Adrenal gland (tissue), 9 donors: ENCODE measurements at regions not wholly inside any gene's neighbourhood (a gene's known extent, or its start where the extent isn't known, plus 50 kb on each side); places are given as distances from the start of the nearest gene placed in this dataset.

ENCODE experiments used
- DNase-seq, 7 donors: peaks; one replicate each; pipeline ENCODE4 v3.0.0-alpha.2; 2019 to 2020
- H3K27ac ChIP-seq, 5 donors: fragments of 200-600 bp; sonication (generic) in 4 of 5; 1 replicate in 3 of 5; 2 replicates in 2 of 5; pipeline versions ENCODE4 v1.5.1 to v1.8.0; 2016 to 2020; ENCODE audit warnings: mild to moderate bottlenecking in 1 of 5
- H3K27me3 ChIP-seq: fragments of 200-600 bp; 2 replicates; pipeline ENCODE4 v1.8.0; 2021
- H3K36me3 ChIP-seq, 2 donors: fragments of 200-600 bp; replicated peaks in 1 of 2; 1 replicate in 1 of 2; 2 replicates in 1 of 2; pipeline versions ENCODE4 v1.5.1 to v1.8.0; 2018 to 2022
- H3K4me1 ChIP-seq, 2 donors: fragments of 200-600 bp; replicated peaks in 1 of 2; 1 replicate in 1 of 2; 2 replicates in 1 of 2; pipeline versions ENCODE4 v1.5.1 to v1.8.0; 2018 to 2021
- H3K4me3 ChIP-seq, 4 donors: fragments of 200-600 bp; sonication (generic) in 3 of 4; one replicate each; pipeline ENCODE4 v1.5.1; 2016 to 2018
- H3K9me3 ChIP-seq, 3 donors: fragments of 200-600 bp; sonication (generic) in 1 of 3; replicated peaks in 1 of 3; 1 replicate in 2 of 3; 2 replicates in 1 of 3; pipeline versions ENCODE4 v1.5.1 to v1.8.0; 2016 to 2021
- CTCF ChIP-seq, 6 experiments: fragments of 450-650 bp in 4 of 6; fragments of 200-600 bp in 2 of 6; sonication (generic) in 1 of 6; IDR thresholded peaks; 1 replicate in 5 of 6; 2 replicates in 1 of 6; pipeline versions ENCODE4 v1.5.1 to v1.8.0; 2016 to 2021; ENCODE audit warnings: antibody characterized with exemption in 6 of 6, mild to moderate bottlenecking in 2 of 6, moderate library complexity in 1 of 6
- POLR2A ChIP-seq, 2 donors: fragments of 450-650 bp; IDR thresholded peaks; one replicate each; pipeline ENCODE4 v1.6.1; 2017; ENCODE audit warnings: antibody characterized with exemption in 2 of 2, mild to moderate bottlenecking in 2 of 2, moderate library complexity in 1 of 2
- WGBS, 4 donors: extraction: QIAGEN DNeasy Blood & Tissue Kit in 2 of 4; methylation state at CpG; one replicate each; pipeline versions ENCODE4 v1.1.5 to v1.1.7; 2013 to 2017; 5-methylcytosine and 5-hydroxymethylcytosine counted together
- intact Hi-C, 2 donors: fragments of 100-400 bp; cut with DNase I; formaldehyde crosslinking; loops; one replicate each; pipeline versions ENCODE4 v1.14.1 to v1.15.0; 2022 to 2023
- donor health status: healthy with polysubstance abuse.
- donor health status: Bipolar disorder and iron deficiency.
- donor health status: DM: yes; HTN: yes; CAD: no.
- donor health status: DM: no; HTN: no; CAD: no.
- donor health status: DM: no; HTN: no; CAD: no.

- Histone ChIP-seq H3K4me1 (no peaks in the 10 kb centered on the region), H3K27me3 (no peaks in the 10 kb centered on the region), H3K27ac (no peak overlapping the region), H3K4me3 (no peak overlapping the region), H3K9me3 (no peaks in the 10 kb centered on the region), H3K36me3 (no peaks in the 10 kb centered on the region)
- intact Hi-C loops, result no loop called here
- DNase-seq, result peak in 1 of 7 donors; percentile 3
- WGBS, 4 donors, result 32 to 59% (median 34%) methylated on average over 2 of the region's 2 CpGs
- peak in 4 of 6 experiments; percentile 12 to 32 (median 18) for TF ChIP-seq CTCF (IDR thresholded peaks at IDR 0.05)
- no peak for TF ChIP-seq POLR2A (IDR thresholded peaks at IDR 0.05)
Measured at GRCh38 chr9:115694014-115694413, 459.6 kb upstream of the PAPPA start.

GRCh38 chr9:115694991-115695390, 458.6 kb upstream of the PAPPA start:
- no peak overlapping the region for H3K27ac ChIP-seq
- no peak overlapping the region for H3K4me3 ChIP-seq
- H3K36me3 ChIP-seq, result no peaks in the 10 kb centered on the region
- intact Hi-C loops, result no loop called here
- no peaks in the 10 kb centered on the region for H3K4me1 ChIP-seq
- no peaks in the 10 kb centered on the region for H3K9me3 ChIP-seq
- no peak for DNase-seq
- TF ChIP-seq POLR2A (IDR thresholded peaks at IDR 0.05), result no peak
- no peak for TF ChIP-seq CTCF (IDR thresholded peaks at IDR 0.05)
- H3K27me3 ChIP-seq, result no peaks in the 10 kb centered on the region

- Histone ChIP-seq H3K9me3 (no peaks in the 10 kb centered on the region), H3K4me1 (no peaks in the 10 kb centered on the region), H3K4me3 (no peak overlapping the region), H3K27me3 (no peaks in the 10 kb centered on the region), H3K27ac (no peak overlapping the region), H3K36me3 (no peaks in the 10 kb centered on the region)
- intact Hi-C loops, result no loop called here
- DNase-seq, result no peak
- WGBS, 4 donors, result 73 to 83% (median 80%) methylated on average over 2 of the region's 2 CpGs
- TF ChIP-seq POLR2A (IDR thresholded peaks at IDR 0.05) (no peak), CTCF (IDR thresholded peaks at IDR 0.05) (no peak)
Measured at GRCh38 chr9:115712981-115713380, 440.6 kb upstream of the PAPPA start.

GRCh38 chr9:115715666-115716065, 437.9 kb upstream of the PAPPA start:
- H3K4me3 ChIP-seq, result no peak overlapping the region
- intact Hi-C loops, result no loop called here
- WGBS, 4 donors, result 45 to 54% (median 47%) methylated on average over 2 of the region's 2 CpGs
- no peak for TF ChIP-seq POLR2A (IDR thresholded peaks at IDR 0.05)
- TF ChIP-seq CTCF (IDR thresholded peaks at IDR 0.05), result no peak
- DNase-seq, result no peak
- H3K36me3 ChIP-seq, result no peaks in the 10 kb centered on the region
- H3K27ac ChIP-seq, result no peak overlapping the region
- no peaks in the 10 kb centered on the region for H3K4me1 ChIP-seq
- H3K9me3 ChIP-seq, result no peaks in the 10 kb centered on the region
- H3K27me3 ChIP-seq, result no peaks in the 10 kb centered on the region
